K562 (cell line): ENCODE measurements at regions not wholly inside any gene's neighbourhood (a gene's known extent, or its start where the extent isn't known, plus 50 kb on each side); places are given as distances from the start of the nearest gene placed in this dataset.

Experiments used
- KDM5B ChIP-seq: fragments of 200-600 bp; sonication (generic); IDR thresholded peaks from 2 replicates; pipeline ENCODE4 v1.6.1; 2012; ENCODE audit warnings: low read depth, mild to moderate bottlenecking, moderate library complexity, low read length, control low read depth, inconsistent platforms; ENCODE audit not compliant: insufficient replicate concordance
- MCM5 ChIP-seq: fragments of 450-650 bp; IDR thresholded peaks from 2 replicates; pipeline ENCODE4 v1.6.1; 2016; ENCODE audit warnings: low read depth
- MYC ChIP-seq, 2 experiments: fragments of 250-450 bp in 1 of 2; sonication (Bioruptor Pico) in 1 of 2; IDR thresholded peaks; 2 replicates each; pipeline versions ENCODE4 v1.5.1 to v1.6.1; 2012 to 2021; ENCODE audit warnings: low read depth in 2 of 2, borderline replicate concordance in 1 of 2, improper control_type of control experiment in 1 of 2, low read length in 1 of 2, mild to moderate bottlenecking in 1 of 2, moderate library complexity in 1 of 2
- PURB ChIP-seq: sonication (generic); formaldehyde crosslinking; IDR thresholded peaks from 2 replicates; pipeline ENCODE4 v1.9.0; 2021; ENCODE audit warnings: low read depth, mild to moderate bottlenecking, missing genetic modification reagents
- TEAD4 ChIP-seq, 2 experiments: sonication (generic) in 1 of 2; formaldehyde crosslinking in 1 of 2; IDR thresholded peaks; 2 replicates each; pipeline versions ENCODE4 v1.6.1 to v1.8.0; 2012 to 2022; ENCODE audit warnings: borderline replicate concordance in 1 of 2, inconsistent platforms in 1 of 2, low read length in 1 of 2, mild to moderate bottlenecking in 1 of 2, missing genetic modification reagents in 1 of 2
- TF ChIP-seq, protein P1 (sequence below): fragments of 250-450 bp; sonication (Bioruptor Pico); IDR thresholded peaks from 2 replicates; pipeline ENCODE4 v1.8.0; 2022; ENCODE audit warnings: moderate library complexity, mild to moderate bottlenecking, inconsistent platforms
- TF ChIP-seq, protein P2 (sequence below): sonication (generic); formaldehyde crosslinking; IDR thresholded peaks from 2 replicates; pipeline ENCODE4 v1.8.1; 2023; ENCODE audit warnings: mild to moderate bottlenecking, missing genetic modification reagents

DNA sequence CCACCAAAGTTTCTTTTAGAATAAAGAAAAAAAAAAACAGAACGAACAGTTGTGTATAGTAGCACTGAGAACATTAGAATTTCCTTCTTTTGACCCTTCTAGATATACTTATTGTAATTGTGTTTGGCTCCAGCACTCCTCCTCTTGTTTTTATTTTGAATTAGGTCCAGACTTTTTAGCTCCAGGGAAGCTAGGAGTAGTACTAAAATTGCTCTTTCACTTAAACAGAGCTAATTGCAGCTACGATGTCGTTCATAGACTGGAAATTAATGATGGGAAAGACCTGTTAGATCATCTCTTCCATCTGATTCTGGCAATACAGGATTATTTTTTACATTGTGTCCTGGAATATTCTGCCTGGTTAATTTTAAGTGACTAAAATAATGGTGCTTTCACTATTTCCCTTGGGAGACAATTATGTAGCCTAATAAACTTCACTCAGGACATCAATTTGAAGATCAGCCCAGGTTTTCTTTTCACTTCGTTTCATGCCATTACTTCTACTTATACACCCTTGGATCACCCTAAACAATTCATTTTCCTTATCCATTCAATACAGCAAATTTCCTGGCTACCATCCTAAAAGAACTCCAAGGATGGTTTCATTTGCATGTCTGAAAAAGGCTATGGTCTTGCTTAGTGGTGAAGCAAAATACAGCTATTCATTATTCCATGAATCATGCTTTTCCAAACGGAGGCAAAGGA, 480.8 kb upstream of the TECRL start (continued):
- TF ChIP-seq, protein P1, sequence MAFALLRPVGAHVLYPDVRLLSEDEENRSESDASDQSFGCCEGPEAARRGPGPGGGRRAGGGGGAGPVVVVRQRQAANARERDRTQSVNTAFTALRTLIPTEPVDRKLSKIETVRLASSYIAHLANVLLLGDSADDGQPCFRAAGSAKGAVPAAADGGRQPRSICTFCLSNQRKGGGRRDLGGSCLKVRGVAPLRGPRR (CRISPR knock-in tag), result no peak
- TF ChIP-seq TEAD4 (IDR thresholded peaks at IDR 0.05; ENCODE audit: low read length) (no peak), TEAD4 (CRISPR knock-in tag; IDR thresholded peaks at IDR 0.05; ENCODE audit: borderline replicate concordance) (no peak), KDM5B (no peak), PURB (CRISPR knock-in tag) (no peak), MYC (IDR thresholded peaks at IDR 0.05; ENCODE audit: low read depth, low read length) (no peak), MYC (CRISPR knock-in tag; IDR thresholded peaks at IDR 0.05; ENCODE audit: borderline replicate concordance, low read depth) (no peak), MCM5 (no peak)
- TF ChIP-seq, protein P2, sequence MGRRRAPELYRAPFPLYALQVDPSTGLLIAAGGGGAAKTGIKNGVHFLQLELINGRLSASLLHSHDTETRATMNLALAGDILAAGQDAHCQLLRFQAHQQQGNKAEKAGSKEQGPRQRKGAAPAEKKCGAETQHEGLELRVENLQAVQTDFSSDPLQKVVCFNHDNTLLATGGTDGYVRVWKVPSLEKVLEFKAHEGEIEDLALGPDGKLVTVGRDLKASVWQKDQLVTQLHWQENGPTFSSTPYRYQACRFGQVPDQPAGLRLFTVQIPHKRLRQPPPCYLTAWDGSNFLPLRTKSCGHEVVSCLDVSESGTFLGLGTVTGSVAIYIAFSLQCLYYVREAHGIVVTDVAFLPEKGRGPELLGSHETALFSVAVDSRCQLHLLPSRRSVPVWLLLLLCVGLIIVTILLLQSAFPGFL (CRISPR knock-in tag), result no peak
